IMR-90 (cell line): ENCODE measurements at regions not wholly inside any gene's neighbourhood (a gene's known extent, or its start where the extent isn't known, plus 50 kb on each side); places are given as distances from the start of the nearest gene placed in this dataset.

Experiments
- ATAC-seq: fragments of 200-7000 bp; cut with Tn5 transposase; 2 replicates; pipeline ENCODE4 v1.9.1; 2020; ENCODE audit warnings: low read depth, mild to moderate bottlenecking, moderate library complexity
- BruUV-seq: library from RNA; stranded (reverse); fragments of 400-500 nt; replicated peaks from 2 replicates; lab custom pipeline; 2021; lab: Mats Ljungman, UMichigan
- CTCF ChIA-PET: fragments of 300-600 bp; formaldehyde crosslinking; extraction: SDS; loops from one replicate; lab custom pipeline; 2021; ENCODE audit warnings: antibody characterized with exemption; lab: Yijun Ruan, JAX
- POLR2A ChIA-PET: fragments of 300-600 bp; sonication (Branson Sonifier 250); formaldehyde crosslinking; loops from one replicate; lab custom pipeline; 2022; ENCODE audit warnings: antibody characterized with exemption; ENCODE audit not compliant: unreplicated experiment; lab: Charles Lee
- DNase-seq: peaks from one replicate; pipeline ENCODE4 v3.0.0; 2013
- H2AFZ ChIP-seq: replicated peaks from 2 replicates; pipeline ENCODE3; 2013; ENCODE audit warnings: low read length, mild to moderate bottlenecking; ENCODE audit not compliant: poor library complexity
- H2AK5ac ChIP-seq: 2 replicates; pipeline ENCODE4 v1.6.1; 2013; ENCODE audit warnings: low read depth, low read length, inconsistent platforms
- H2AK9ac ChIP-seq: replicated peaks from 2 replicates; pipeline ENCODE3; 2013; ENCODE audit warnings: mild to moderate bottlenecking, low read depth, low read length, moderate library complexity; ENCODE audit not compliant: poor library complexity
- H2BK120ac ChIP-seq: 2 replicates; pipeline ENCODE4 v1.6.1; 2013; ENCODE audit warnings: low read depth, low read length, inconsistent platforms
- H2BK15ac ChIP-seq: 3 replicates; pipeline ENCODE4 v1.6.1; 2013; ENCODE audit warnings: low read depth, low read length, inconsistent platforms
- H2BK20ac ChIP-seq: 2 replicates; pipeline ENCODE4 v1.6.1; 2013; ENCODE audit warnings: low read depth, mild to moderate bottlenecking, inconsistent platforms, low read length, moderate library complexity
- H2BK5ac ChIP-seq: 2 replicates; pipeline ENCODE4 v1.6.1; 2013; ENCODE audit warnings: mild to moderate bottlenecking, low read depth, low read length, inconsistent platforms; ENCODE audit not compliant: poor library complexity, severe bottlenecking
- H3K14ac ChIP-seq: replicated peaks from 2 replicates; pipeline ENCODE4 v1.6.1; 2013; ENCODE audit warnings: low read depth, low read length, inconsistent platforms
- H3K18ac ChIP-seq: 2 replicates; pipeline ENCODE4 v1.6.1; 2013; ENCODE audit warnings: low read depth, low read length, control low read depth
- H3K23ac ChIP-seq: 2 replicates; pipeline ENCODE4 v1.6.1; 2013; ENCODE audit warnings: low read depth, low read length, inconsistent platforms
- H3K27ac ChIP-seq: 2 replicates; pipeline ENCODE4 v1.5.1; 2013; ENCODE audit warnings: mild to moderate bottlenecking, control low read depth, low read length; ENCODE audit not compliant: insufficient read depth
- H3K27me3 ChIP-seq: 2 replicates; pipeline ENCODE4 v1.6.1; 2013; ENCODE audit warnings: low read length; ENCODE audit not compliant: control insufficient read depth, insufficient read depth
- H3K36me3 ChIP-seq: 2 replicates; pipeline ENCODE4 v1.6.1; 2013; ENCODE audit warnings: low read length, mixed read lengths; ENCODE audit not compliant: control insufficient read depth, insufficient read depth
- H3K4ac ChIP-seq: 2 replicates; pipeline ENCODE4 v1.6.1; 2013; ENCODE audit warnings: low read depth, low read length, inconsistent platforms
- H3K4me1 ChIP-seq: 2 replicates; pipeline ENCODE4 v1.6.1; 2013; ENCODE audit warnings: low read length, mixed read lengths; ENCODE audit not compliant: control insufficient read depth, insufficient read depth
- H3K4me2 ChIP-seq: 2 replicates; pipeline ENCODE4 v1.6.1; 2013; ENCODE audit warnings: low read depth, mild to moderate bottlenecking, control low read depth, low read length, moderate library complexity
- H3K4me3 ChIP-seq: 2 replicates; pipeline ENCODE4 v1.5.1; 2013; ENCODE audit warnings: low read depth, mild to moderate bottlenecking, control low read depth, low read length, moderate library complexity; ENCODE audit not compliant: insufficient read depth
- H3K56ac ChIP-seq: 2 replicates; pipeline ENCODE4 v1.6.1; 2013; ENCODE audit warnings: low read length, inconsistent platforms; ENCODE audit not compliant: insufficient read depth; ENCODE audit errors: extremely low read depth
- H3K79me1 ChIP-seq, 2 experiments: 2 replicates each; pipeline ENCODE4 v1.6.1; 2013; ENCODE audit warnings: low read length in 2 of 2, inconsistent platforms in 1 of 2, low read depth in 1 of 2
- H3K9ac ChIP-seq: 2 replicates; pipeline ENCODE4 v1.6.1; 2013; ENCODE audit warnings: low read depth, low read length, control low read depth
- H3K9me1 ChIP-seq: 2 replicates; pipeline ENCODE4 v1.6.1; 2013; ENCODE audit warnings: low read length, inconsistent platforms; ENCODE audit not compliant: insufficient read depth
- H3K9me3 ChIP-seq: 2 replicates; pipeline ENCODE4 v1.6.1; 2013; ENCODE audit warnings: low read length; ENCODE audit not compliant: control insufficient read depth, insufficient read depth
- H4K20me1 ChIP-seq: 2 replicates; pipeline ENCODE4 v1.6.1; 2013; ENCODE audit warnings: low read length, inconsistent platforms; ENCODE audit not compliant: insufficient read depth
- H4K5ac ChIP-seq: 2 replicates; pipeline ENCODE4 v1.6.1; 2013; ENCODE audit warnings: mild to moderate bottlenecking, low read depth, low read length, control low read depth
- H4K8ac ChIP-seq, 2 experiments: 2 replicates each; pipeline ENCODE4 v1.6.1; 2013; ENCODE audit warnings: low read depth in 2 of 2, low read length in 2 of 2, control low read depth in 1 of 2, inconsistent platforms in 1 of 2
- H4K91ac ChIP-seq: 2 replicates; pipeline ENCODE4 v1.6.1; 2013; ENCODE audit warnings: low read depth, low read length, inconsistent platforms; ENCODE audit not compliant: insufficient read depth
- CEBPB ChIP-seq: IDR thresholded peaks from 2 replicates; pipeline ENCODE4 v1.6.1; 2012; ENCODE audit warnings: low read depth, low read length, improper control_type of control experiment
- FOS ChIP-seq: fragments of 150-350 bp; IDR thresholded peaks from 2 replicates; pipeline ENCODE4 v1.6.1; 2016; ENCODE audit warnings: low read depth, low read length
- MAFK ChIP-seq: IDR thresholded peaks from 2 replicates; pipeline ENCODE4 v1.6.1; 2012; ENCODE audit warnings: low read depth, low read length, improper control_type of control experiment
- MAZ ChIP-seq: IDR thresholded peaks from 2 replicates; pipeline ENCODE4 v1.6.1; 2012; ENCODE audit warnings: low read depth, mild to moderate bottlenecking, low read length, improper control_type of control experiment, moderate library complexity, borderline replicate concordance
- RAD21 ChIP-seq: IDR thresholded peaks from 2 replicates; pipeline ENCODE4 v1.6.1; 2012; ENCODE audit warnings: low read length, improper control_type of control experiment
- RCOR1 ChIP-seq: IDR thresholded peaks from 2 replicates; pipeline ENCODE4 v1.6.1; 2012; ENCODE audit warnings: mild to moderate bottlenecking, low read length, improper control_type of control experiment; ENCODE audit not compliant: insufficient replicate concordance
- WGBS, 2 experiments: methylation state at CpG; one replicate each; pipeline versions ENCODE4 v1.1.5 to v1.1.7; 2013; ENCODE audit warnings: missing lambda C conversion rate in 2 of 2; ENCODE audit not compliant: insufficient read length in 1 of 2; ENCODE audit errors: extremely low coverage in 2 of 2; 5-methylcytosine and 5-hydroxymethylcytosine counted together
- dilution Hi-C: fragments of 300-500 bp; cut with HindIII; formaldehyde crosslinking; loops from one replicate; pipeline ENCODE4 v1.14.3; 2018; ENCODE audit warnings: low sequenced_read_pairs; ENCODE audit not compliant: unreplicated experiment
- in situ Hi-C: fragments of 300-500 bp; cut with MboI; formaldehyde crosslinking; loops from 3 replicates; pipeline ENCODE4 v1.14.3; 2019; ENCODE audit warnings: low sequenced_read_pairs, inconsistent platforms, mixed read lengths
- intact Hi-C: fragments of 100-400 bp; cut with micrococcal nuclease; formaldehyde crosslinking; loops from 2 replicates; pipeline ENCODE4 v1.10.0; 2022

- Histone ChIP-seq H2BK120ac (no peak overlapping the region), H3K56ac (no peak overlapping the region), H3K4me2 (no peak overlapping the region), H3K4ac (no peak overlapping the region), H3K9me1 (no peaks in the 10 kb centered on the region), H2AFZ (no peak overlapping the region), H3K23ac (no peak overlapping the region), H3K9ac (no peak overlapping the region), H3K79me1 (no peaks in the 10 kb centered on the region), H4K5ac (no peak overlapping the region), H2BK15ac (no peak overlapping the region), H3K18ac (no peak overlapping the region), H2AK9ac (no peak overlapping the region), H3K14ac (no peak overlapping the region), H3K36me3 (no peaks in the 10 kb centered on the region), H4K8ac (no peak overlapping the region), H4K91ac (no peak overlapping the region), H3K27me3 (no peaks in the 10 kb centered on the region), H2AK5ac (no peak overlapping the region), H3K27ac (no peak overlapping the region), H2BK20ac (no peak overlapping the region), H3K4me1 (no peaks in the 10 kb centered on the region), H4K20me1 (no peaks in the 10 kb centered on the region), H3K9me3 (peaks cover 10% of the 10 kb centered on the region), H3K4me3 (no peak overlapping the region), H2BK5ac (no peak overlapping the region)
- DNase-seq (no peak), ATAC-seq (no peak)
- TF ChIP-seq CEBPB (no peak), RCOR1 (no peak), RAD21 (no peak), FOS (no peak), MAZ (no peak), MAFK (no peak)
- no TSS peak for BruUV-seq
- ChIA-PET POLR2A (no interaction called here), CTCF (interaction anchor here (0.6 kb wide), 1 partner anchor 9 kb away, joined by 3 read pairs; no protein-coding TSS in a partner anchor)
- in situ Hi-C loops (no loop called here), intact Hi-C loops (no loop called here), dilution Hi-C loops (no loop called here)
- no CpG with 5 or more reads among the region's 2 CpGs for WGBS, 2 experiments
Measured at GRCh38 chr11:41920374-41920773, 460.9 kb upstream of the LRRC4C start.
